ENCODE measurements at regions not wholly inside any gene's neighbourhood (a gene's known extent, or its start where the extent isn't known, plus 50 kb on each side); places are given as distances from the start of the nearest gene placed in this dataset.
A peak's percentile ranks its signal among the peaks of the same experiment; 100 is the strongest.

- Histone ChIP-seq H2AFZ (peak overlapping the region; percentile 52), H4K20me1 (replicated peaks; ENCODE audit: insufficient read depth) (no peaks in the 10 kb centered on the region), H3K27ac (ENCODE audit: low read depth) (no peak overlapping the region), H3K4me3 (no peak overlapping the region), H3F3A (replicated peaks; ENCODE audit: low read depth) (no peaks in the 10 kb centered on the region), H3K79me2 (replicated peaks; ENCODE audit: insufficient read depth) (no peaks in the 10 kb centered on the region), H3K27me3 (ENCODE audit: insufficient read depth) (no peaks in the 10 kb centered on the region), H3K4me2 (no peak overlapping the region), H3K9me2 (ENCODE audit: insufficient read depth) (peaks cover 3% of the 10 kb centered on the region; the same call in 1 of the 2 replicates), H3K36me3 (ENCODE audit: insufficient read depth) (no peaks in the 10 kb centered on the region), H3K4me1 (ENCODE audit: insufficient read depth) (no peaks in the 10 kb centered on the region)
- TF ChIP-seq CREB1 (CRISPR knock-in tag; IDR thresholded peaks at IDR 0.05; ENCODE audit: low read depth): no peak
- no peak for TF ChIP-seq POLR2AphosphoS5 (IDR thresholded peaks at IDR 0.05; ENCODE audit: low read depth)
- no peak for TF ChIP-seq ZNF462 (CRISPR knock-in tag; IDR thresholded peaks at IDR 0.05)
- TF ChIP-seq REST (IDR thresholded peaks at IDR 0.05; ENCODE audit: unreplicated experiment): no peak
- TF ChIP-seq JUNB (IDR thresholded peaks at IDR 0.05; ENCODE audit: unreplicated experiment): no peak
- TF ChIP-seq EZH2phosphoT487 (IDR thresholded peaks at IDR 0.05; ENCODE audit: unreplicated experiment): no peak
- peaks cover 2% of the 10 kb centered on the region for H3K27me3 Mint-ChIP-seq (ENCODE audit: insufficient read depth, low read depth, poor library complexity)
- ATAC-seq: no peak
- no peaks in the 10 kb centered on the region; the same call in 2 of the 3 replicates for H3K36me3 Mint-ChIP-seq (ENCODE audit: low read depth)
- DNase-seq (ENCODE audit: low spot score): no peak
- H3K9me3 Mint-ChIP-seq: peaks cover 3% of the 10 kb centered on the region; the same call in 1 of the 3 replicates
- peaks cover 3% of the 10 kb centered on the region; the same call in 2 of the 3 replicates for H3K4me1 Mint-ChIP-seq
- no peak overlapping the region for H3K27ac Mint-ChIP-seq
- no peak overlapping the region for H3K4me3 Mint-ChIP-seq
These were observed 141.4 kb upstream of the SGCG start for GRCh38 chr13:23039266-23039935.

All from GM23338 (cell line).